Hematopoietic multipotent progenitor cell treated with erythropoietin and hydrocortisone succinate and interleukin-3 and kit ligand, for 4 days (in vitro differentiated cells): ENCODE measurements at regions not wholly inside any gene's neighbourhood (a gene's known extent, or its start where the extent isn't known, plus 50 kb on each side); places are given as distances from the start of the nearest gene placed in this dataset.
"Not testable (repeated sequence)": the region's sequence is repeated elsewhere in the genome, so short reads cannot be mapped to it uniquely, and the experiment has no call there.

Experiments
- DNase-seq: peaks from one replicate; pipeline ENCODE4 v3.0.0-alpha.2; 2015

GRCh38 chr4:154907345-154908045, 126.4 kb downstream of the RBM46 start:
- not testable (repeated sequence) for DNase-seq

DNA sequence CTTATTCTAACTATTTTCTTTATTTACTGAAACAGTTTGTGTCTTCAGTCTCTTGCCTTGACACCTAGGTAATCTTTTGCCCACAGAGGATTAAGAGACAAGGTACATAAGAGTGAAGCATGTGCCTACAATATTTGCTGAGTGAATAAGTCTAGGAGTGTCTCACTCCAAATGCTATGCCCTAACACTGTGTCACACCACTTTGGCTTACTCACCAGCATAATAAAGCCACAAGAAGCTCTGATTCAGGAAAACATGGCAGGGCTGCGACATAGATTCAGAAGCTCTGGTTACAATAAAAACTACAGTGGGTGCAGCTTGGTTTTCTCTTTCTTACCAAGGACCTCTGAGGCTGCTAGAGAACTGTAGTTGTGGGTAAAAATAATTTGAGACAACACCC, 127.1 kb downstream of the RBM46 start:
- no peak for DNase-seq

DNA sequence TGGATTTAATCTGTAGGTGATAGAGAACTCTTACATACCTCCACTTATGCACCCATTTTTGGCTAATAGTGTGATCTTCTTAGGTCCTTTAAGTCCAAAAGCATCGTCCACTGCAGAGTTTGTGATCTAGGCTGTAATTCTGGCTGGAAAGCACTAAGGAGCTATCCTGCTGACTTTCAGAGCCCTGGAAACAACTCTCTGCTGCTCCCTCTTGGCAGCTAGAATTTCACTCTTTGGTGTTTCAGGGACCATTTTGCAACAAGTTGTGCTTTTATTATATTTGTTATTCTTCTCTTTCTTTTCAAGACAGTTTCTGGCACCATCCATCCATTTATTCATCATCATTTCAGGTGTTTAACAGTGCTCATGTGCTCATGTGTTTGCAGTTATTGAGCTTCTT, 130.0 kb downstream of the RBM46 start:
- peak; percentile 1 for DNase-seq

DNA sequence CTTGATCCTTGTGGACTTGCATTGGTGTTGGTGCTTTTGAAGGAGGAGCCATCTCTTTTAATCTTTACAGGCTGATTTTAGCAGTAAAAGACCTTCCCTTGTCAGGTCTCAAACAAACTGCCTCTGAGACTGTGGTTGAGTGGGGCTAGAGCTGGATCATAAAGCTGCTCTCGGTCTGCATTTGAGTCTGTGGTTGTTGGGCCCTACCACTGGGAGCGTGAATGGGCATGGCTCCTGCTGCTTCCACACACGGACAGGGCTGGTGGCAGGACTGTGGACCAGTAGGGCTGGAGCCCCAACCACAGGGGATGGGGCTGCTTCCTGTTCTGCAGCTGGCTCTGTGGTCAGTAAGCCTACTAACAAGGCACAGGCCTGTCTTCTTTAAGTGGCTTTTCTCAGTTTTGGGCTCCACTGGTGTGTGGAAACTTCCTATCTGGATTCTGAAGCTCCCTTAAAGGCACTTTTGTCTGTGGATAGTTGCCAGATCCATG, 130.6 kb downstream of the RBM46 start:
- peak; percentile 1 for DNase-seq

- no peak for DNase-seq
Measured at GRCh38 chr4:154916068-154916467, 135.0 kb downstream of the RBM46 start.

DNA sequence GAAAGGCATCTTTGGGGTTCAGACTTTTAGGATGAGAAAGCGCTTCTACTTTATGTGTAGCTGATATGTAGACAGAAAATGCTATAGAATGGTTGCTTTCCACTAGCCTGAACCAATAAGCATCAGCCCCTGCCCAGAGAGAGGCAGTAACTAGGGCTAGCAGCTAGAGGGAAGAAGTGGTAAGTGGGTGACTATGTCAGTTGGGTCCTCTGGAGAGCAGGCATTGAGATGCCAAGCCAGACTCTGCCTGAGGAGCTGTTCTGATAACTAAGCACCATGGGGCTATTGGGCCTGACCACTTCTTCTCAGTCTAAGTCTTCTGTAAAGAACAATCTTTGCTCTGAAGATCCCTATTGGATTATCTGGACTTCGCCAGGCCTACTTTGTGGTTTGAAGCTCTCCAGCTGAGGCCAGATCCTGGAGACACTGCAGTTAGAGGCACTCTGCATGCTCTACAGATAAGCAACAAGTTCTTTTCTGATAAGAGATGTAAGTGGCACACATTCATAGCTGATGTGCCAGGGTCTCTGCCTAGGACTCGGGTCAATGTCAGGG, 146.1 kb downstream of the RBM46 start:
- peak; percentile 84 for DNase-seq

- DNase-seq: peak; percentile 39
Measured at GRCh38 chr4:154928640-154929257, 147.7 kb downstream of the RBM46 start.

- DNase-seq: no peak
Measured at GRCh38 chr4:154936873-154937272, 155.8 kb downstream of the RBM46 start.

DNA sequence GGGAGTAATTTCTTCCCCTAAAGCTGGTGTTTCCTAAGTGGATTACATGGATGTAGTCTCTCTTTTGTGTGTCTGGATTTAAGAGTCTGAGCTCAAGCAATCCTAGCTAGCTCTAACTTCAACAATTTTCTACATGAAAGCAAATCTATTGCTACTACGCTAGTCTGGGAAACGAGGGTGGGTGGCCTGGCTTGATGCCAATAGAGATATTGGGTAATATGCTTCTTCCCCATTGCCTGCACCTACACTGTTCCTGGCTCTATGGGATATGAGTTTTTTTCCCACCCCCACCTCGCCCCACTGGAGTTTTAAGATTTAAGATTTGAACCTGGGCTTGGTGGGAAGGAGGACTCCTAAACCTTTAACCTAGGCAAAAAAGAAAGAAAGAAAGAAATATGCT, 158.8 kb downstream of the RBM46 start:
- DNase-seq: no peak

DNA sequence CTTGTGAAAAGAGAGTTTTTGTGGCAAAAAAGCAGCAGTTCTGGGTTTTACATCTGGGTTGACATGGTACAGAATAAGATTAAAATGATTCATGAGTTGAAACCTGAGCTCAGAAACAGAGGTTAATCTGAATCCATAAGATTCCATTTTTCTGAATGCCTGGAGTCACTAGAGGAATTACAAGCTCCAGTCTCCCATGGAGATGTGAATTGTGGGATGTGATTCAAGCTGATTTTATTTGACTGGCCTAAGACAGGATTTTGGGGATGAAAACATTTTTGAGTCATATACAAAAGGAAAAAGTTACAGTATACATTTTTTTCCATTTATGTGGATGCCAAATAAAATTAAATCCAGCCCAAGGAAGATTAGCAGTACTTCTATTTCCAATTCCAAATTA, 161.1 kb downstream of the RBM46 start:
- DNase-seq: no peak

DNA sequence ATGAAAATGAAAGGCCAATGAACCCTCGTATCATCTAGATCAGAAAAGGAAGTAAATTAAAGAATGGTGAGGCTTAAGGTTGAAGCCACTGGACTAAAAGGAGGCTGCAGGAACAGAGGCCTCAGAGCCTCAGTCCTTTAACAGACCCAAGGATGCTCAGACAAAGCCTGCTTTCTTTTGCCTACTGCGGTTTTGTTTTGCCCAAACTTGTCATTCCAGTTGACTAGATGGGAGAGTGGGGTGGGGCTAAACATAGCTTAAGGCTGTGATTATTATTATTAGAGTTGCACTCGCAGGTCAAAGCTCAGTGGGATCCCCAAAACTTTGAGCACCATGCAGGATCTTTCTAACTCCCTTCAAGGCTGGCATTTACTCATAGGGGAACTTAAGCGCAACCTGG, 163.9 kb downstream of the RBM46 start:
- DNase-seq: no peak

- no peak for DNase-seq
Measured at GRCh38 chr4:154946113-154946512, 165.0 kb downstream of the RBM46 start.

- no peak for DNase-seq
Measured at GRCh38 chr4:154953691-154954090, 172.6 kb downstream of the RBM46 start.

DNA sequence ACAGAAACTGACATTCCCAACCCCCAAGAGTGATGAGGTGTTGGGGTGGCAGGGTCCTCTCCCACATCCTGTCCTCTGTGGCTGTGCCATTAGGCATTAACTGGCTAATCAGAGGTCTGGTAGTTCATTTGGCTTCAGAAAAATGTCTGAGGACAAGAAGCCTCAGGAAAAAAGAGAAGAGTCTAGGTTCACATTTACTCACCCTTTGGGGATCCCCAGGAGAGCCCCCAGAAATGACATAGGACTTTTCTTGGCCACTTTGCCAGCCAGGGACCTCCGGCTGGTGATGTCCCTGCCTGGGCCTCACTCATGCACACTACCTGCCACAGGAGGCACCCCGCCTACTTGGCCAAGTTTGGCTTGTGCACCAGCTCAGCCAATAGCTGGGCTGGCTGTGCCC, 173.0 kb downstream of the RBM46 start:
- DNase-seq: no peak

- DNase-seq: no peak
Measured at GRCh38 chr4:154958121-154958520, 177.0 kb downstream of the RBM46 start.

DNA sequence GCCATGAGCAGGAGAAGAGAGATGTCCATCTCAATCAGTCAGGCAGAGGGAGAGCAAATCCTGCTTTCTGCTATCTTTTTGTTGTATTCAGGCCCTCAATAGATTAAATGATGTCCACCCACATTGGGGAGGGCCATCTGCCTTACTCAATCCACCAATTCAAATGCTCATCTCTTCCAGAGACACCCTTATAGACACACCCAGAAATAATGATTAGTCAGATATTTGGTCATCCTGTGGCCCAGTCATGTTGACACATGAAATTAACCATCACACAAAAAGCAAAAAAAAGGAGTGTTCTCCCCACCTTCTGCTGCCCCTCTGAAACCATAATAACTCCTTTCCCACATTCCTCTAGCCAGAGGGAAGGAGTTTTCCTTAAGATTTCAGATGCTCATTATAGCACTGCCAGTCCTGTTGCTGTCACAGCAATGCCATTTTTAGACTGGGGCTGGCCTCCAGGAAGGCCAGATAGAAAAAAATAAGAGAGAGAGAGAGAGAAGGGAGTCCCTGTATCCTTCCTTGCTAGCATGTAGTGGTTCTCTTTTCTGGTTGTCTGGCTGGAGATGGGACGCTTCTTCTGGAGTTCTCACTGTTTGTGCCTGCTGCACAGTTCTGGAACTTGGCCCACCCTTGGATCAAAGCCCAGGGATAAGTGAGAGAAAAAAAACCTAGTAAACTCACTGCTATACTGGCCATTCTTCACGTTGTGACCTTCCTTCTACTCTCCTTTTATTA, 177.7 kb downstream of the RBM46 start:
- no peak for DNase-seq

- no peak for DNase-seq
Measured at GRCh38 chr4:154959756-154960155, 178.7 kb downstream of the RBM46 start.

- peak; percentile 2 for DNase-seq
Measured at GRCh38 chr4:154960476-154960875, 179.4 kb downstream of the RBM46 start.

GRCh38 chr4:154961263-154961662, 180.2 kb downstream of the RBM46 start:
- DNase-seq: peak; percentile 17

DNA sequence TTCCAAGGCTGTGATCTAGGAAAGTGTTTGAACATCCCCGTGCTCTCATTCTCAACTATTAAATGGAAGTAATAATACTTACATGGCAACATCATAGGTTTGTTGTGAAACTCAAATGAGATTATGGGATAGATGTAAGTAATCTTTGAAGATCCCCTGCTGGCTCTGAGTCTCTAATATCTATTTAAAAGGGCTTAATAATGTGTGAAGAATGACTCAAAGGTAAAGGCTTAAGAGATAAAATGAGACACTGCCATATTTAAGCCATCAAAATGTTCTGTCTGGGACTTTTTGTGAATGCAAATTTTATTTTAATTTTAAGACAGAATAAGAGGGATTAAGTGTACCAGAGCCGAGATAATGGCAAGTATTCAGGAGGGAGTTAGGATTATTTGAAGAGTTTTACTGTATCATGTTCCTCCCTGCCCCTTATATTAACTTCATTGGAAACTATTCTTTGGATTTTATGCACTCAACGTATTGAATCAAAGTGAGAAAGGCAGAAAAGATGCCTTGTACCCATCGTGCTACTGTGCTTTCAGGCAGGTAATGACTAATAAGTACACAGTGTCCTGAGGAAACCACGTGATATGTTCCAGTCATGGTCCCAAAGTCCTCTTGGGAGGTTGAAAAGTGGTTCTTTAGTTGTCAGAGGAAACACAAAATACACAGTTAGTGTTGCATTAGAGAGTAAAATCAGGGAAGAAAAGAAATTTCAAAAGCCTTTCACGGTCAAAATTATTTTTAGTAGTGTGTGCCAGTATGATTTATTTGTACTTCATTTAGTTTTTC, 192.4 kb downstream of the RBM46 start:
- DNase-seq: no peak

DNA sequence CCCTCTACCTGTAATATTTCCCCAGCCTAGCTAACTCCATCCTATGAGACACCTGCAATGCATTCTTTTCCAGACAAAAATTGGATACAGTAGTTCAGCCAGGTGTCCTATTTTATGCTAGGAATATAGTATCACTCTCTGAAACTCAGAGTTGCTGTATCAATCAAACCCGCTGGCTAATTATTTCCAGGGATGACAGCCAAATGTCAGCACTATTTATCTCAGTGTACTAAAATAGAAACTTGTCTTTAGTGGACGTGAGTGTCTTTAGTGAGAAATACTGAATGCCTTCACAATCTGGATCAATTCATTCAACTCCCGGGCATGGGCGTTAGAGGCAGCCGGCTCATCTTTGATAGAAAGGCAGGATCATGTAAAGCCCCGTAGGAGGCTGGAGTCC, 196.2 kb downstream of the RBM46 start:
- DNase-seq: no peak

DNA sequence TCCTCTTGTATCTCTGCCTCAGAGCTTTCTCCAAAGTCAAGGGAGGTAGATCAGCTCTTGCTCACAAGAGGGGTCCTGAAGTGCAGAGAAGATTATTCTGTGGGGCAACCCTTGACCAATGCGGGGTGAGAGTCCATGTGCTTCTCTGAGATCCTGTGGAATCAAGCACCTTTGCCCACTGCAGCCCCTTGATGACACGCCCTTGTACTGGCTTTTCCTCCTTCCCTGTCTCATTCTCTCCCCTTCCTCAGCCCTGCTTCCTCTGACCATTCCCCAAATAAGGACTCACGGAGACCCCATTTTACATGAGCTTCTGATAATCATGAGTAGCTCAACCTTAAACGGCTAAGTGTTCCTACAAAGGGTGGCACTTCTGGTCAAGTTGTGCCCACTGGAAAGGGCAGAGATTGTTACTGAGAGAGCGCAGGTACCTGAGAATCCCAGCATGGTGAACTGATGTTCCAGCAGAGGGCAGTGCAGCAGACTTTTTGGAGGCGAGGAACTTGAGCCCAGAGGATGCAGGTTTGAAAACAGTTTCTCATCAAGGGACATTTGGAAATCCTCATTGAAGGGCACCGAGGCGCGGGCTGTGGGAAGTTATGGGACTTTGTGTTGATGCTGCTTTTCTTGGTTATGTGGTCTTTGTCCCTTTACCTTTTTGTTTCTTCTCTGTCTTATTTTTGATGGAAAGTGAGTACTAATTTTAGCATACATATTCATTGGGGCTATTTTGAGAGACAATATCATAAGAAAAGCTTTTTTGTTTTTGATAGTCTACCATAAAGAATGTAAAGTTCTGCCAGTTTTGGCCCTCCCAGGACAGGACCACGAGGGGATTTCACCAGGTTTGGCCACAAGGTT, 201.3 kb downstream of the RBM46 start:
- DNase-seq: peak; percentile 60
